ENCODE measurements at regions not wholly inside any gene's neighbourhood (a gene's known extent, or its start where the extent isn't known, plus 50 kb on each side); places are given as distances from the start of the nearest gene placed in this dataset.

GRCh38 chr7:88669913-88670312, 89.6 kb upstream of the ZNF804B start:
- dilution Hi-C loops (cut with MboI; ENCODE audit: extremely low pct_ligation_motif_present, low sequenced_read_pairs) (no loop called here), intact Hi-C loops (cut with micrococcal nuclease) (no loop called here)
- POLR2A ChIA-PET = no interaction called here
- H3K27ac ChIP-seq (ENCODE audit: insufficient read depth, low read depth, low read length) = no peak overlapping the region
- DNase-seq (ENCODE audit: low read depth, low spot score) = peak; percentile 66
- no peak overlapping the region for H2AFZ ChIP-seq (ENCODE audit: low read depth, low read length)
- CTCF ChIA-PET = interaction anchor here (0.7 kb wide), 1 partner anchor 13 kb away, joined by 3 read pairs; no protein-coding TSS in a partner anchor
- no peak overlapping the region for H3K9ac ChIP-seq (replicated peaks; ENCODE audit: extremely low read depth, insufficient read depth, low read length)
- no peaks in the 10 kb centered on the region for H3K27me3 ChIP-seq (ENCODE audit: control insufficient read depth in 2 of 2, insufficient read depth in 2 of 2, low read length in 2 of 2)
- BruUV-seq (replicated peaks) = no TSS peak
- H3K9me1 ChIP-seq (replicated peaks; ENCODE audit: control insufficient read depth, extremely low read depth, insufficient read depth, low read length) = no peaks in the 10 kb centered on the region
- no peaks in the 10 kb centered on the region for H3K79me2 ChIP-seq (ENCODE audit: control insufficient read depth, insufficient read depth, low read length)
- TF ChIP-seq CTCF (IDR thresholded peaks at IDR 0.05; ENCODE audit: extremely low read depth in 1 of 2, insufficient read depth in 1 of 2, low read depth in 1 of 2, low read length in 2 of 2) (no peak), JUN (IDR thresholded peaks at IDR 0.05; ENCODE audit: borderline replicate concordance, insufficient read depth, insufficient read length, low read depth) (no peak)
- no peak overlapping the region for H3K4me3 ChIP-seq (replicated peaks in 1 of 3; ENCODE audit: insufficient read depth in 1 of 3, low read depth in 1 of 3, low read length in 3 of 3)
- H3K4me1 ChIP-seq (ENCODE audit: control insufficient read depth, extremely low read depth, insufficient read depth, low read length) = peaks cover 11% of the 10 kb centered on the region
- no peaks in the 10 kb centered on the region for H3K9me3 ChIP-seq (replicated peaks; ENCODE audit: control insufficient read depth, insufficient read depth, low read length)
- peak; percentile 43 for FAIRE-seq
- peak overlapping the region; percentile 47 for H3K4me2 ChIP-seq (ENCODE audit: insufficient read depth, low read length)
- no peaks in the 10 kb centered on the region for H3K36me3 ChIP-seq (ENCODE audit: control insufficient read depth in 2 of 2, extremely low read depth in 1 of 2, insufficient read depth in 2 of 2, low read length in 2 of 2)
- H4K20me1 ChIP-seq (replicated peaks; ENCODE audit: control insufficient read depth, extremely low read depth, insufficient read depth, low read length) = no peaks in the 10 kb centered on the region

DNA sequence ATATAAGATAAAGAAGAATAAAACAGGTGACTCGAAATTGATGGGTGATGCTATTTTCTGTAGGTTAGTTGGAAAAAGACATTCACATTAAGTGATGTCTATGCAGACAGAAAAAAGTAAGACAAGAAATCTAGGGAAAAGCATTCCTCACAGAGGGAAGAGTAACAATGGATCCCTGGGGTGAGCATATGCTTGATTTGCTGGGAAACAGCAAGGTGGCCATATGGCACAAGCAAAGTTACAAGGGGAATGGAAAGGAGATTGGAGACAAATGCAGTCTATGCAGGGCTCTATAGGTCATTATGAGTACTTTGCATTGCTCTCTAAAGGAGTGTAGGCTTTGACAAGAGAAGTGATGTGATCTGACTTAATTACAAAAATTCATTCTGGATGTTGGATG, 90.9 kb upstream of the ZNF804B start:
- Histone ChIP-seq H3K27me3 (ENCODE audit: control insufficient read depth in 2 of 2, insufficient read depth in 2 of 2, low read length in 2 of 2) (no peaks in the 10 kb centered on the region), H3K79me2 (ENCODE audit: control insufficient read depth, insufficient read depth, low read length) (no peaks in the 10 kb centered on the region), H2AFZ (ENCODE audit: low read depth, low read length) (no peak overlapping the region), H3K4me2 (ENCODE audit: insufficient read depth, low read length) (no peak overlapping the region), H3K36me3 (ENCODE audit: control insufficient read depth in 2 of 2, extremely low read depth in 1 of 2, insufficient read depth in 2 of 2, low read length in 2 of 2) (no peaks in the 10 kb centered on the region), H3K4me3 (replicated peaks in 1 of 3; ENCODE audit: insufficient read depth in 1 of 3, low read depth in 1 of 3, low read length in 3 of 3) (no peak overlapping the region), H4K20me1 (replicated peaks; ENCODE audit: control insufficient read depth, extremely low read depth, insufficient read depth, low read length) (no peaks in the 10 kb centered on the region), H3K27ac (ENCODE audit: insufficient read depth, low read depth, low read length) (no peak overlapping the region), H3K9me3 (replicated peaks; ENCODE audit: control insufficient read depth, insufficient read depth, low read length) (no peaks in the 10 kb centered on the region), H3K4me1 (ENCODE audit: control insufficient read depth, extremely low read depth, insufficient read depth, low read length) (peaks cover 19% of the 10 kb centered on the region), H3K9ac (replicated peaks; ENCODE audit: extremely low read depth, insufficient read depth, low read length) (no peak overlapping the region), H3K9me1 (replicated peaks; ENCODE audit: control insufficient read depth, extremely low read depth, insufficient read depth, low read length) (no peaks in the 10 kb centered on the region)
- intact Hi-C loops (cut with micrococcal nuclease) = no loop called here
- dilution Hi-C loops (cut with MboI; ENCODE audit: extremely low pct_ligation_motif_present, low sequenced_read_pairs) = no loop called here
- TF ChIP-seq EZH2 (IDR thresholded peaks at IDR 0.05; ENCODE audit: borderline replicate concordance, low read depth, low read length, severe bottlenecking) (no peak), CTCF (IDR thresholded peaks at IDR 0.05; ENCODE audit: extremely low read depth in 1 of 2, insufficient read depth in 1 of 2, low read depth in 1 of 2, low read length in 2 of 2) (no peak), JUN (IDR thresholded peaks at IDR 0.05; ENCODE audit: borderline replicate concordance, insufficient read depth, insufficient read length, low read depth) (no peak), FOS (IDR thresholded peaks at IDR 0.05; ENCODE audit: borderline replicate concordance, insufficient read depth, low read length) (no peak), POLR2AphosphoS5 (IDR thresholded peaks at IDR 0.05; ENCODE audit: insufficient read depth, low read depth, low read length) (no peak), POLR2A (IDR thresholded peaks at IDR 0.05; ENCODE audit: low read depth, low read length) (no peak)
- TF ChIP-seq, protein P1, sequence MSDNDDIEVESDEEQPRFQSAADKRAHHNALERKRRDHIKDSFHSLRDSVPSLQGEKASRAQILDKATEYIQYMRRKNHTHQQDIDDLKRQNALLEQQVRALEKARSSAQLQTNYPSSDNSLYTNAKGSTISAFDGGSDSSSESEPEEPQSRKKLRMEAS (IDR thresholded peaks at IDR 0.05; ENCODE audit: insufficient read depth, insufficient read length) = no peak
- DNase-seq (ENCODE audit: low read depth, low spot score) (no peak), FAIRE-seq (no peak)
- CTCF ChIA-PET = no interaction called here
- POLR2A ChIA-PET = no interaction called here
- no TSS peak for BruUV-seq (replicated peaks)
